Psoas muscle (tissue), 7 donors: ENCODE measurements at regions not wholly inside any gene's neighbourhood (a gene's known extent, or its start where the extent isn't known, plus 50 kb on each side); places are given as distances from the start of the nearest gene placed in this dataset.

Source experiments
- ATAC-seq, 4 donors: fragments of 200-7000 bp; cut with Tn5 transposase; one replicate each; pipeline ENCODE4 v1.9.1; 2020; ENCODE audit warnings: moderate library complexity in 3 of 4, mild to moderate bottlenecking in 2 of 4
- DNase-seq, 2 donors: peaks; one replicate each; pipeline ENCODE4 v3.0.0-alpha.2; 2020
- H3K27ac ChIP-seq: fragments of 200-600 bp; one replicate; pipeline ENCODE4 v1.8.0; 2022
- H3K27me3 ChIP-seq, 3 donors: fragments of 200-600 bp in 1 of 3; one replicate each; pipeline versions ENCODE4 v1.6.1 to v1.8.0; 2013 to 2022; ENCODE audit warnings: low read length in 2 of 3, mild to moderate bottlenecking in 2 of 3, moderate library complexity in 1 of 3; ENCODE audit not compliant: insufficient read depth in 3 of 3
- H3K36me3 ChIP-seq, 2 donors: fragments of 200-600 bp in 1 of 2; one replicate each; pipeline versions ENCODE4 v1.6.1 to v1.8.0; 2013 to 2022; ENCODE audit warnings: low read depth in 1 of 2, mild to moderate bottlenecking in 1 of 2, moderate library complexity in 1 of 2; ENCODE audit not compliant: insufficient read depth in 1 of 2
- H3K4me1 ChIP-seq: fragments of 200-600 bp; one replicate; pipeline ENCODE4 v1.8.0; 2022
- H3K4me3 ChIP-seq: fragments of 200-600 bp; one replicate; pipeline ENCODE4 v1.8.0; 2022; ENCODE audit warnings: mild to moderate bottlenecking
- H3K9me3 ChIP-seq: fragments of 200-600 bp; one replicate; pipeline ENCODE4 v1.8.0; 2022
- WGBS, 3 donors: extraction: QIAGEN DNeasy Blood & Tissue Kit; methylation state at CpG; one replicate each; pipeline versions ENCODE4 v1.1.6 to v1.1.7; 2013; 5-methylcytosine and 5-hydroxymethylcytosine counted together
- intact Hi-C, 2 donors: fragments of 100-400 bp; cut with DNase I; formaldehyde crosslinking; loops; one replicate each; pipeline versions ENCODE4 v1.11.0 to v1.14.2; 2022
- TF ChIP-seq, protein P1 (sequence below): fragments of 200-600 bp; IDR thresholded peaks from one replicate; pipeline ENCODE4 v1.8.0; 2022; ENCODE audit warnings: antibody characterized with exemption
- donor health status: healthy with polysubstance abuse.
- donor health status: DM: no; HTN: no; CAD: no; lungs with moderate emphysema.
- donor health status: Bipolar disorder and iron deficiency.
- donor health status: healthy.
- donor health status: DM: yes; HTN: yes; CAD: no.
- donor health status: DM: no; HTN: no; CAD: no.
- donor health status: DM: yes; HTN: yes; CAD: no.

DNA sequence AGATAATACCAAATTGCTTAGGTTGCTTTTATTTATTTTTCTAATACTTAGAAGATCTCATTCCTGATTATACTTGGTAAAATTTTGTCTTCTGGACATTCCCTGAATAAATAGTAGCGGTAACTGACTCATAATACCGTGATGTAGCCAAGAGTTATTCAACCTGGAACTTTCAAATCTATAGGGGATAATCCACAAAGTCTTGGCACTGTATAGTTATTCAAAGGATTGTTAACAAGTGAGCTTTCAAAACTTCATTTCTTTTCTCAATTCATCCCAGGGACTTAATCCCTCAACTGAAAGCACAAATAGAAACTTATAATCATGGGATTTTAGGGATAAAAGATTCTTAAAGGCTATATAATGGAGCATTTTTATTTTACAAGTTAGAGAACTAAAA, 1383.3 kb downstream of the FAM133A start:
- Histone ChIP-seq H3K9me3 (no peaks in the 10 kb centered on the region), H3K27me3 (no peaks in the 10 kb centered on the region), H3K4me3 (no peak overlapping the region), H3K4me1 (no peaks in the 10 kb centered on the region), H3K27ac (no peak overlapping the region), H3K36me3 (no peaks in the 10 kb centered on the region)
- DNase-seq (no peak), ATAC-seq (no peak)
- TF ChIP-seq, protein P1, sequence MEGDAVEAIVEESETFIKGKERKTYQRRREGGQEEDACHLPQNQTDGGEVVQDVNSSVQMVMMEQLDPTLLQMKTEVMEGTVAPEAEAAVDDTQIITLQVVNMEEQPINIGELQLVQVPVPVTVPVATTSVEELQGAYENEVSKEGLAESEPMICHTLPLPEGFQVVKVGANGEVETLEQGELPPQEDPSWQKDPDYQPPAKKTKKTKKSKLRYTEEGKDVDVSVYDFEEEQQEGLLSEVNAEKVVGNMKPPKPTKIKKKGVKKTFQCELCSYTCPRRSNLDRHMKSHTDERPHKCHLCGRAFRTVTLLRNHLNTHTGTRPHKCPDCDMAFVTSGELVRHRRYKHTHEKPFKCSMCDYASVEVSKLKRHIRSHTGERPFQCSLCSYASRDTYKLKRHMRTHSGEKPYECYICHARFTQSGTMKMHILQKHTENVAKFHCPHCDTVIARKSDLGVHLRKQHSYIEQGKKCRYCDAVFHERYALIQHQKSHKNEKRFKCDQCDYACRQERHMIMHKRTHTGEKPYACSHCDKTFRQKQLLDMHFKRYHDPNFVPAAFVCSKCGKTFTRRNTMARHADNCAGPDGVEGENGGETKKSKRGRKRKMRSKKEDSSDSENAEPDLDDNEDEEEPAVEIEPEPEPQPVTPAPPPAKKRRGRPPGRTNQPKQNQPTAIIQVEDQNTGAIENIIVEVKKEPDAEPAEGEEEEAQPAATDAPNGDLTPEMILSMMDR = no peak
- intact Hi-C loops = no loop called here
- 43 to 62% (median 47%) methylated on average over 2 of the region's 2 CpGs for WGBS, 3 donors

DNA sequence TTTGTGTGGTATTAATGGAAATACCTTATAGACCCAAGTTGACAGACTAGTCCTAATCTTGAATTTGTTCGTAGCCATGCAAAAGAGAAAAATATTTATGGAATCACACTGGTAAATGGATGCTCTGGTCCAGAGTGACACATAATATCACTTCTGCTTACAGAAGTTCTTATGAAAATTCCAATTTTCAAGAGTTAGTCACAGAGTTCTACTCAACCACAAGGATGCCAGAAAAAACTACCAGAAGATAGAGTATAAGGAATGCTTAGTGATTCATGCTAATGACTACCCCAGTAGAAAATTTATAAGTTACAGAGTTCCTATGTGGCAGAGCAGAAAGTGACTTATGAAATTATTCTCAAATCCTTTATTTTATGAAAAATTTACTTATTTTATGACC, 1384.8 kb downstream of the FAM133A start:
- ATAC-seq = no peak
- TF ChIP-seq, protein P1 = no peak
- no peaks in the 10 kb centered on the region for H3K27me3 ChIP-seq
- H3K4me3 ChIP-seq = no peak overlapping the region
- no peaks in the 10 kb centered on the region for H3K9me3 ChIP-seq
- no peak overlapping the region for H3K27ac ChIP-seq
- H3K4me1 ChIP-seq = no peaks in the 10 kb centered on the region
- DNase-seq = no peak
- no peaks in the 10 kb centered on the region for H3K36me3 ChIP-seq
- WGBS, 3 donors = 83 to 86% (median 84%) methylated on average over 1 of the region's 1 CpG
- intact Hi-C loops = no loop called here

DNA sequence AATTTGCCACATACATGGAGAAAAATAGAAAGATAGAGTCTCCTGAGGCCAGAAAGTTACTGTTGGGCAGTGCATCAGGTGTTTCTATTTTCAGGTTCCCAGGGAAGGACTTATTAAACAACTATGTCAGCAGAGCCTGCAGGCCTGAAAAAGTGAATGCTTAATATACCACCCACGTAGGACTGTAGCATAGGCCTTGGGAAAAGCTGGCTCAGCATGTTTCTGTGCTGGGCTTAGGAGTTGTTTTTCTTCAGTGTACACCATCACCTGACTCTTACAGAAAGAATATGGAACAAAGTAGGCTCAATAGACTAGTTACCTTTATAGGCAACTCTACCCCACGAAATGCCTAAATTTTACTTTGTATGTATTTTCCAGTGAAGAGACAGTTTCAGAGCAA, 1385.9 kb downstream of the FAM133A start:
- 49 to 67% (median 62%) methylated on average over 2 of the region's 2 CpGs for WGBS, 3 donors
- DNase-seq (no peak), ATAC-seq (no peak)
- intact Hi-C loops = no loop called here
- Histone ChIP-seq H3K4me3 (no peak overlapping the region), H3K27ac (no peak overlapping the region), H3K9me3 (no peaks in the 10 kb centered on the region), H3K27me3 (no peaks in the 10 kb centered on the region), H3K4me1 (no peaks in the 10 kb centered on the region), H3K36me3 (no peaks in the 10 kb centered on the region)
- TF ChIP-seq, protein P1 = no peak

DNA sequence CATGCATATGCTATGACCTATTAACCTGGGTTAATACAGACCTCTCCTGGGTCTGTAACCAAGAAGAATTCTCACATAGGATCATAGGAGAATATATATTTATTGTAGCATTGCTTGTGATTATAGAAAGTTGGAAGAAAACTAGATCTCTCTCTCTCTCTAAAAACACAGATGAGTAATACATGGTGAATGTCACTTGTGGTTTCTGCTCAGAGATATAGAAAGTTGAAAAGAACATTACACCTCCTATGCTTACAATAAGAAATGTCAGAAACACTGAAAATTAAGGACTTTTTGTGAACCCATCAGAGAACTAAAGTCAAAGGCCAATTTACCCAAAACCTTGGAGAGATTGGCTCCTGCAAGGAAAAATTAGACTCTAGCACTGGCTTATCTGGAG, 1389.5 kb downstream of the FAM133A start:
- H3K9me3 ChIP-seq = no peaks in the 10 kb centered on the region
- intact Hi-C loops = no loop called here
- TF ChIP-seq, protein P1 = no peak
- no peak overlapping the region for H3K4me3 ChIP-seq
- H3K36me3 ChIP-seq = no peaks in the 10 kb centered on the region
- ATAC-seq = no peak
- no peak overlapping the region for H3K27ac ChIP-seq
- H3K4me1 ChIP-seq = no peaks in the 10 kb centered on the region
- no peak for DNase-seq
- H3K27me3 ChIP-seq = no peaks in the 10 kb centered on the region

DNA sequence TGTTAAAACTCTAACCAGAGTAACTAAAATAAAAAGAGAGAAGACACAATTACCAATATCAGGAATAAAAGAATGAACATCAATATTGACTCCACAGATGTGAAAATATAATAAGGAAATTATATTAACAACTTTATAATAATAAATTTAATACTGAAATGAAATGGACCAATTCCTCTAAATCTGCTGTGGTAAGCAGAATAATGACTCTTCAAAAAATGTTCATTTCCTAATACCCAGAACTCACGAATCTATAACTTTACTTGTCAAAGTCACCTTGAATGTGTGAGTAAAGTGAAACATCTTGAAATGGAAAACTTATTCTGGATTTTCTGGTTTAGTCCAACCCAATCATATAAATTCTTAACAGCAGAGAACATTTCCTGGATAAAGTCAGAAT, 1391.1 kb downstream of the FAM133A start:
- intact Hi-C loops = no loop called here
- 50 to 68% (median 61%) methylated on average over 1 of the region's 1 CpG for WGBS, 3 donors

More for the DNA sequence above, 1391.1 kb downstream of the FAM133A start:
- Histone ChIP-seq H3K27me3 (peaks cover 0 to 6% (median 0%) of the 10 kb centered on the region in 3 donors), H3K9me3 (no peaks in the 10 kb centered on the region), H3K36me3 (no peaks in the 10 kb centered on the region), H3K4me3 (no peak overlapping the region), H3K4me1 (no peaks in the 10 kb centered on the region), H3K27ac (no peak overlapping the region)
- TF ChIP-seq, protein P1 = no peak
- ATAC-seq (no peak), DNase-seq (no peak)
